HepG2 (cell line): ENCODE measurements at regions not wholly inside any gene's neighbourhood (a gene's known extent, or its start where the extent isn't known, plus 50 kb on each side); places are given as distances from the start of the nearest gene placed in this dataset.

Experiments
- CEBPG ChIP-seq: IDR thresholded peaks from 2 replicates; pipeline ENCODE4 v1.6.1; 2016
- POLR2AphosphoS5 ChIP-seq: IDR thresholded peaks from 2 replicates; pipeline ENCODE4 v1.6.1; 2012; ENCODE audit warnings: low read depth, low read length
- ZNF570 ChIP-seq: sonication (generic); formaldehyde crosslinking; IDR thresholded peaks from 2 replicates; pipeline ENCODE4 v1.4.0; 2020; ENCODE audit warnings: mild to moderate bottlenecking, missing genetic modification reagents, borderline replicate concordance
- ZNF792 ChIP-seq: IDR thresholded peaks from 2 replicates; pipeline ENCODE4 v1.6.1; 2016

GRCh38 chr14:65927931-65928356, 515.4 kb downstream of the FUT8 start:
- no peak for TF ChIP-seq POLR2AphosphoS5
- no peak for TF ChIP-seq CEBPG
- no peak for TF ChIP-seq ZNF792 (CRISPR knock-in tag)
- no peak for TF ChIP-seq ZNF570 (CRISPR knock-in tag)
